SIG-M5 (cell line): ENCODE measurements at regions not wholly inside any gene's neighbourhood (a gene's known extent, or its start where the extent isn't known, plus 50 kb on each side); places are given as distances from the start of the nearest gene placed in this dataset.
"Not testable (repeated sequence)": the region's sequence is repeated elsewhere in the genome, so short reads cannot be mapped to it uniquely, and the experiment has no call there.

Experiments
- DNase-seq: peaks from one replicate; lab custom pipeline; 2025; lab: John Stamatoyannopoulos, UW

DNA sequence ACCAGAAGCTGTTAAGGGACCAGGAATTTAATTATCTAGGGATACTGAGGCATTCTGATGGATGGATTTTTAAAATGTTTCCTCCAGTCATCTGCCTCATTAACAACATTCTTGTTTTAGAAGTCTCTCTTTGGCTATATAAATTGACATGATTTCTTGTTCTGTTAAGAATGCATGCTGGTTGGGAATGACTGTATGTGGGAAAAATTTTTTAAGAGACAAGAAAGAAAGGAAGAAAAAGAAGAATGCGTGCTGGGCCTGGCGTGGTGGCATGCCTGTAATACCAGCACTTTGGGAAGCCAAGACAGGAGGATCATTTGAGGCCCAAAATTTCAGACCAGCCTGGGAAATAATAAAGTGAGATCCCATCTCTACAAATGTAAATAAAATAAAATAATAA, 203.6 kb downstream of the GJA1 start:
- DNase-seq: no peak

GRCh38 chr6:121641158-121641557, 205.7 kb downstream of the GJA1 start:
- DNase-seq: no peak

- DNase-seq: peak; percentile 57
These were observed 209.8 kb downstream of the GJA1 start for GRCh38 chr6:121645100-121645745.

GRCh38 chr6:121647905-121648304, 212.5 kb downstream of the GJA1 start:
- no peak for DNase-seq

DNA sequence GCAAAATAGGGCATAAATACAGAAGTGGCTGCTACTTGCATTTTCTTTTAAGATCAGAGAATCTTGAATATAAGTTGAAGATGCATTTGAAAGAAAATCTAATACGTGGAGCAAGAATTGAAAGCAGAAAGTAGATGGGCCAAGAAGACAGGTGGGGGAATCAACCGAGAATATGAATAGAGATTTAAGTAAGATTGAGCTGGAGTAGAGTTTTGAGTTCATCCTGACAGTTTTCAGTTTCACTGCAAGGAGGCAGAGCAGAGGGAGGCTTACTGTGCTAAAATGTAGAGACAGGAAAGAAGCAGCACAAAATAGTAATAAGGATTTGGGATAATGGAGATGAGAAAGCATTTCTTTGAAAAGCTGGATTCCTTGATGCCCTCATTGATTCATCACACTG, 214.5 kb downstream of the GJA1 start:
- DNase-seq: no peak

DNA sequence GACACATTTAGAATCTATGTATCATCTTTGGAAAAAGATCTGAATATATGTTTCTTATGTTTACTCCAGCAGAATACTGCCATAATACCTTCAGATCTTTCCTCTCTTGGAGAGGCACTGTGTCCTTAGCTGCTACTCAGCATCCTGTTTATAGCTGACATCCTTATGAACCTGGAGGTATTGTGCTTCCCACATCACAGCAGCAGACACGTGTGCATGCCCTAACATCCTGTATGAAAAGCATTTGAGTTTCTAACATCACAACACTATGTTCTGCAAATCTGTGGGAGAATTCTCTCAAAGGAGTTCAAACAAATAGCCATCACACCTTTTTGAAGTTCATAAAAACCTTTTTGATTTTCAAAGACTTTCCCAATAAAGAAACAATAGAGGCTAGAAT, 216.0 kb downstream of the GJA1 start:
- no peak for DNase-seq

- DNase-seq: no peak
These were observed 216.8 kb downstream of the GJA1 start for GRCh38 chr6:121652223-121652622.

GRCh38 chr6:121652726-121653623, 217.5 kb downstream of the GJA1 start:
- DNase-seq: peak; percentile 3

DNA sequence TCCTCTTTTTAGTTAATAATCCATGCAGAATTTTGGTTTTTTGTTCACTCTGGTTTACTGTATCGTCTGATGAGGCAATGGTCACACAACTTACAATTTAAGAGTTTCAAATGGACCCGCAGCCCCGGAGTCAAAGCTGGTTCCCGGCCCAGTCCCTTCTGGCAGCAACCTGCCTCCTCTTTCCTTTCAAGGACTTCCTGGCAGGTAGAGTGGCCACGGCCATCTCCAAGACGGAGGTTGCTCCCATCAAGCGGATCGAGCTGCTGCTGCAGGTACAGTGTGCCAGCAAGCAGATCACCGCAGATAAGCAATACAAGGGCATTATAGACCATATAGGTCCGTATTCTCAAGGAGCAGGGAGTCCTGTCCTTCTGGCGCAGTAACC, 218.2 kb downstream of the GJA1 start:
- no peak for DNase-seq

DNA sequence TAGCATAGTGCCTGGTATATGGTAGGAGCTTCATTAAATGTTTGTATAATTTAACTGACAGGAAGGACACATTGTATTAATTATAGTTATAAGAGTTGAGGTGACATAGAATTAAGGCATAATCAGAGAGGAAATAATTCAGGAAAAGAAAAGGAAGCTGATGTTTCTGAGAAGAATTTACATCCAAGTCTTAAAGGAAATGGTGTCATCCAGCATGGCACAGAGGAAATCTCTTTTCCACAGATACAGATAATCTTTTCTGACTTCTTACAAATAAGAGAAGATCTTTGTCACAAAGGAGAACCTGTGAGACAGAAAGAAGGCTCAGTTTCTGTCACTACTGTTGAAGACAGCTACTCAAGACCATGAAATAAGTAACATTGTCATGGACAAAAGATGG, 222.5 kb downstream of the GJA1 start:
- no peak for DNase-seq

DNA sequence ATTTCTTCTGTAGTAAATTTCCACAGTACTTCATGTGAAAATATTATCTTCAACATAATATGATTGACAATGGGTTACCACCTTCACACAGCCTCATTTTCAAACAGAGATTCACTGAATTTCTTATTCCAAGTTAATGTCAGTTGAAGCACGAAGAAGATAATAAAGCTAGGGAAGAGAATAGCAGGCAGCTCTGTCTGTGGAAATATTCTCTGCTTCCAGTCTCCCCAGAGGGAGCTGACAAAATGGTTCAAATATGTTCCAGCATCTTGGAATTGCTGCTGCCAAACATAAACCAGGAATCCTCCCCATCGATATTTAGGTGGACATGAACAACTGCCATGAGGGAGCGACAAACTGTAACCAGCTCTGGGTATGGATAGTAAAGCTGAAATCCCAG, 224.8 kb downstream of the GJA1 start:
- DNase-seq: no peak

DNA sequence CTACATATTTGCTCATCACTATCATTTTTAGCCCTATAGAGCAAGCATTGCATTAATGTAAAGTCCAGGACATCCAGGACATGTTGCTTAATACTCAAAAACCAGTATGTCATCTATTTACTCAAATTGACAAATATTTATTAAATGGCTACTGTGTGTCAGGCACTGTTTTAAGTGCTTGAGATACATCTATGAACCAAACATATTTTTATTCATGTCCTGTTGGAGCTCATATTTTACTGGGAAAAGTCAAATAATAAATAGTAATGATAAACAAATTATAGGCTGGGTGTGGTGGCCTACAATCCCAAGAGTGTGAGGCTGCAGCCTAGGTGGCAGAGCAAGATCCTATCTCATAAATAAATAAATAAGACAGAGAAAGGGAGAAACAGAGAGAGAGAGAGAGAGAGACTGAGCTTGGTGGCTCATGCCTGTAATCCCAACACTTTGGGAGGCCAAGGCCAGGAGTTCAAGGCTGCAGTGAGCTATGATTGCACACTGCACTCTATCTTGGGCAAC, 227.9 kb downstream of the GJA1 start:
- no peak for DNase-seq

GRCh38 chr6:121664158-121664557, 228.7 kb downstream of the GJA1 start:
- DNase-seq: no peak

GRCh38 chr6:121666814-121667213, 231.4 kb downstream of the GJA1 start:
- DNase-seq: no peak

DNA sequence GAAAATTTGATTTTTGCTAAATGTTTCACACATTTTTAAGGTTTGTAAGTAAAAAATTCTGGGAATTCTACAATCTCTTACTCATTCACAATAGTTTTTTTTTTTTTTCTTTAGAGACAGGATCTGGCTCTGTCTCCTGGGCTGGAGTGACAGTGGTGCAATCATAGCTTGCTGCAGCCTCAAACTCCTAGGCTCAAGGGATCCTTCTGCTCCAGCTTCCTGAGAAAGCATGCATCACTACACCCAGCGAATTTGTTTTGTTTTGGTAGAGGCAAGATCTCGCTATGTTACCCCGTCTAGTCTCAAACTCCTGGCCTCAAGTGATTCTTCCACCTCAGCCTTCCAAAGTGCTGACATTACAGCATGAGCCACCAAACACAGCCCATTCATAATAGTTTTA, 232.8 kb downstream of the GJA1 start:
- DNase-seq: no peak

GRCh38 chr6:121670511-121670910, 235.1 kb downstream of the GJA1 start:
- DNase-seq: no peak

GRCh38 chr6:121677571-121677970, 242.1 kb downstream of the GJA1 start:
- no peak for DNase-seq

GRCh38 chr6:121678245-121678644, 242.8 kb downstream of the GJA1 start:
- no peak for DNase-seq

- no peak for DNase-seq
These were observed 244.6 kb downstream of the GJA1 start for GRCh38 chr6:121680058-121680457.

DNA sequence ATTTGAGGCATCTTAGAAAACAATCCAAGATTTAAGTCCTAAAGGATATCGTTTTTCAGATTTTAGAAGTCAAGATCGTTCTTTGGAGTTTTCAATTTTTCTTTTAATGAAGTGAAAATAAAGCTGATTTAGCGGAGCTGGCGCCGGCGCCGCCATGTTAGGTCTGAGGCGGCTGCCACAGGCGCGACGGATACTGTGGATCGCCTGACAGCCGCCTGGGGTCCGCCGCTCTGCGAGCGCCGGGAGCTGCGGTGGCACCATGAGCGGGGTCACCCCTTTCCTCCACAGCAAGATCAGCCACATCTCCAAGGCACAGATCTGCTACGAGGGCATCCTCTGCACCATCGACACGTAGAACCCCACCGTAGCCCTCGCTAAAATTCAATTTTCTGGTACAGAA, 247.2 kb downstream of the GJA1 start:
- no peak for DNase-seq

- not testable (repeated sequence) for DNase-seq
These were observed 250.4 kb downstream of the GJA1 start for GRCh38 chr6:121685806-121686205.

DNA sequence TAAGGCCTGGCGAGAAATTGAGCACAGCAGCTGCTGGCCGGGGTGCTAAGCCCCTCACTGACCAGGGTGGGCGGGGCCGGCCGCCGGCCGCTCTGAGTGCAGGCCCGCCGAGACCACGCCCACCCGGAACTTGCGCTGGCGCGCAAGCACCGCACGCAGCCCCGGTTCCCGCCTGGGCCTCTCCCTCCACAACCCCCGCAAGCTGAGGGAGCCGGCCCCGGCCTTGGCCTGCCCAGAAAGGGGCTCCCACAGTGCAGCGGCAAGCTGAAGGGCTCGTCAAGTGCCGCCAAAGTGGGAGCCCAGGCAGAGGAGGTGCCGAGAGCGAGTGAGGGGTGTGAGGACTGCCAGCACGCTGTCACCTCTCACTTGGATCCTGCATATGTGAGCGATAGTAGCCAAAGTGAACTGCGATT, 251.2 kb downstream of the GJA1 start:
- no peak for DNase-seq

- no peak for DNase-seq
These were observed 253.5 kb downstream of the GJA1 start for GRCh38 chr6:121688974-121689373.
